NT2/D1 (cell line): ENCODE measurements at regions not wholly inside any gene's neighbourhood (a gene's known extent, or its start where the extent isn't known, plus 50 kb on each side); places are given as distances from the start of the nearest gene placed in this dataset.

Source experiments
- SUZ12 ChIP-seq: IDR thresholded peaks from 2 replicates; pipeline ENCODE4 v1.6.1; 2011; ENCODE audit not compliant: insufficient read length, insufficient read depth; ENCODE audit errors: extremely low read depth
- YY1 ChIP-seq: IDR thresholded peaks from 2 replicates; pipeline ENCODE4 v1.6.1; 2011; ENCODE audit not compliant: insufficient read length, insufficient read depth

- TF ChIP-seq YY1 (no peak), SUZ12 (no peak)
Measured at GRCh38 chr12:113612793-113613192, 141.1 kb upstream of the LHX5 start.
